Pancreas (tissue), 10 donors: ENCODE measurements at regions not wholly inside any gene's neighbourhood (a gene's known extent, or its start where the extent isn't known, plus 50 kb on each side); places are given as distances from the start of the nearest gene placed in this dataset.
A peak's percentile ranks its signal among the peaks of the same experiment; 100 is the strongest.

ENCODE experiments used
- ATAC-seq, 4 donors: fragments of 200-7000 bp; cut with Tn5 transposase; one replicate each; pipeline versions ENCODE4 v1.8.0 to v1.9.1; 2020; ENCODE audit warnings: mild to moderate bottlenecking in 4 of 4, moderate library complexity in 4 of 4
- DNase-seq, 6 donors: peaks; one replicate each; pipeline ENCODE4 v3.0.0-alpha.2; 2020
- FAIRE-seq: peaks from 2 replicates; lab custom pipeline; 2012; peaks lifted over from hg19 to GRCh38; lab: Jason Lieb, UNC
- H3K27ac ChIP-seq, 4 donors: fragments of 200-600 bp; sonication (generic); 1 replicate in 3 of 4; 2 replicates in 1 of 4; pipeline versions ENCODE4 v1.5.0 to v1.8.0; 2020
- H3K27me3 ChIP-seq, 4 donors: fragments of 200-600 bp; one replicate each; pipeline ENCODE4 v1.8.0; 2021
- H3K36me3 ChIP-seq, 3 donors: fragments of 200-600 bp; sonication (generic) in 1 of 3; one replicate each; pipeline versions ENCODE4 v1.5.0 to v1.8.0; 2020 to 2021
- H3K4me1 ChIP-seq, 3 donors: fragments of 200-600 bp; one replicate each; pipeline ENCODE4 v1.8.0; 2021
- H3K4me3 ChIP-seq, 4 donors: fragments of 200-600 bp; sonication (generic) in 2 of 4; one replicate each; pipeline versions ENCODE4 v1.5.0 to v1.8.0; 2020 to 2021
- H3K9me3 ChIP-seq, 4 donors: fragments of 200-600 bp; one replicate each; pipeline ENCODE4 v1.8.0; 2021
- WGBS, 2 donors: extraction: QIAGEN DNeasy Blood & Tissue Kit; methylation state at CpG; one replicate each; pipeline ENCODE4 v1.1.7; 2013; 5-methylcytosine and 5-hydroxymethylcytosine counted together
- intact Hi-C, 3 donors: fragments of 100-400 bp; cut with DNase I; formaldehyde crosslinking; loops; one replicate each; pipeline versions ENCODE4 v1.11.1 to v1.14.2; 2022
- TF ChIP-seq, protein P1 (sequence below), 4 donors: fragments of 200-600 bp; sonication (generic) in 3 of 4; IDR thresholded peaks; one replicate each; pipeline versions ENCODE4 v1.5.0 to v1.8.0; 2021; ENCODE audit warnings: antibody characterized with exemption in 4 of 4
- donor health status: healthy with polysubstance abuse.
- donor health status: DM: no; HTN: no; CAD: no; lungs with moderate emphysema.
- donor health status: DM: no; HTN: no; CAD: no.
- donor health status: control.
- donor health status: control.
- donor health status: Bipolar disorder and iron deficiency.
- donor health status: DM: yes; HTN: yes; CAD: no.
- donor health status: DM: no; HTN: no; CAD: no.
- donor health status: DM: no; HTN: no; CAD: no.
- donor health status: DM: yes; HTN: yes; CAD: no.

DNA sequence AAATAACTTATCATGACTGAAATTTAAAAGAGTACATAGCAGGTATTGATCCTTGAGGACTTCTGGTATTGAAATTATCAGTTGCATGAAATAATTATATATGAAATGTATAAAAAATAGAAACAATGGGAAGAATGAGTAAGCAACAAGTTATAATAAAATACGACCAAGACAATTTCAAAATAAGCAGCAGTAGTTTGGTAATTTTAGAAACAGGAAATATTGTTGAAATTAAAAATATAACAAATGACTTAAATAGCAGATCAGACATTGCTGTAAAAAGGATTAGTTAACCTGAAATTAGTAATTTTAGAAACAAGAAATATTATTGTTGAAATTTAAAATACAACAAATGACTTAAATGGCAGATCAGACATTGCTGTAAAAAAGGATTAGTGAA is 152.3 kb downstream of the BTC start:
- no peak for FAIRE-seq
- TF ChIP-seq, protein P1, sequence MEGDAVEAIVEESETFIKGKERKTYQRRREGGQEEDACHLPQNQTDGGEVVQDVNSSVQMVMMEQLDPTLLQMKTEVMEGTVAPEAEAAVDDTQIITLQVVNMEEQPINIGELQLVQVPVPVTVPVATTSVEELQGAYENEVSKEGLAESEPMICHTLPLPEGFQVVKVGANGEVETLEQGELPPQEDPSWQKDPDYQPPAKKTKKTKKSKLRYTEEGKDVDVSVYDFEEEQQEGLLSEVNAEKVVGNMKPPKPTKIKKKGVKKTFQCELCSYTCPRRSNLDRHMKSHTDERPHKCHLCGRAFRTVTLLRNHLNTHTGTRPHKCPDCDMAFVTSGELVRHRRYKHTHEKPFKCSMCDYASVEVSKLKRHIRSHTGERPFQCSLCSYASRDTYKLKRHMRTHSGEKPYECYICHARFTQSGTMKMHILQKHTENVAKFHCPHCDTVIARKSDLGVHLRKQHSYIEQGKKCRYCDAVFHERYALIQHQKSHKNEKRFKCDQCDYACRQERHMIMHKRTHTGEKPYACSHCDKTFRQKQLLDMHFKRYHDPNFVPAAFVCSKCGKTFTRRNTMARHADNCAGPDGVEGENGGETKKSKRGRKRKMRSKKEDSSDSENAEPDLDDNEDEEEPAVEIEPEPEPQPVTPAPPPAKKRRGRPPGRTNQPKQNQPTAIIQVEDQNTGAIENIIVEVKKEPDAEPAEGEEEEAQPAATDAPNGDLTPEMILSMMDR (IDR thresholded peaks at IDR 0.05) = no peak

DNA sequence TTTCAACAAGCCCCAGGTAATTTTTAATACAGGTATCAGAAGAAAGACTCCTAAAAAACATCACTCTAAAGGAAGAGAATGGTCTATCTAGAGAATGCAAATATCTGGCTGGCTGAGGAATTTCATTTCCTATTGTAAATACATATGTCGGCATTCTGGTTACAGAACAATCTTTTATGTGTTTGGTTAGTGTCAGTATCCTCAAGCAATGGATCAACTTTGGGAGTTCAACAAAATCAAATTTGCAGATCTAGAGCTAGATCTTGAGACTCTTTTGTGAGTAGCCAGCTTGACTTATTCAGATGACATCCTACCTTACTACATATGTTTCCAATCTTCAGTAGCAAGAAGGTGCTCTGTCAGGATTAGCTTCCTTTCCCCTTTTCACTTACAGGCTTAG is 145.1 kb downstream of the BTC start:
- Histone ChIP-seq H3K36me3 (no peaks in the 10 kb centered on the region), H3K27me3 (no peaks in the 10 kb centered on the region), H3K9me3 (peaks cover 0 to 4% (median 0%) of the 10 kb centered on the region in 4 donors), H3K4me3 (no peak overlapping the region), H3K27ac (no peak overlapping the region), H3K4me1 (no peaks in the 10 kb centered on the region)
- intact Hi-C loops = no loop called here
- TF ChIP-seq, protein P1 (IDR thresholded peaks at IDR 0.05) = no peak
- ATAC-seq (no peak), DNase-seq (no peak), FAIRE-seq (no peak)
- 34 to 38% methylated on average over 1 of the region's 1 CpG for WGBS, 2 donors

More for the DNA sequence above, 152.3 kb downstream of the BTC start:
- Histone ChIP-seq H3K4me1 (no peaks in the 10 kb centered on the region), H3K9me3 (peaks cover 0 to 4% (median 0%) of the 10 kb centered on the region in 4 donors), H3K27me3 (no peaks in the 10 kb centered on the region), H3K36me3 (no peaks in the 10 kb centered on the region), H3K4me3 (no peak overlapping the region), H3K27ac (no peak overlapping the region)
- WGBS, 2 donors = 51 to 73% methylated on average over 1 of the region's 1 CpG
- ATAC-seq (no peak), DNase-seq (no peak)
- intact Hi-C loops = no loop called here

DNA sequence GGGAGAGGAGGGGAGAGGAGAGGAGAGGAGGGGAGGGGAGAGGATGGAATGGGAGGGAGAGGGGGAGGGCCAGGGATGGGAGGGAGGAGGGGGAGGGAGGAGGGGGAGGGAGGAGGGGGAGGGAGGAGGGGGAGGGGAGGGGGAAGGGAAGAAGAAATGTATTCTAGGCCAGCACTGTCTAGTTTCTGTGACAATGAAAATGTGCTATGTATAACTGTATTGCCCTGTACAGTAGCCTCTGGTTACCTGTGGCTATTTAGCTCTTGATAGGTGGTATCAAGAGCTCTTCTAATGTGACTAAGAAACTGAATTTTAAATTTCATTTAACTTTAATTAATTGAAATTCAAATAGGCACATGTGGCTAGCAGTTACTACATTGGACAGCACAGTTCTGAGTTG is 143.1 kb downstream of the BTC start:
- intact Hi-C loops = no loop called here
- Histone ChIP-seq H3K4me1 (no peaks in the 10 kb centered on the region), H3K27me3 (no peaks in the 10 kb centered on the region), H3K36me3 (no peaks in the 10 kb centered on the region), H3K9me3 (no peaks in the 10 kb centered on the region), H3K4me3 (no peak overlapping the region), H3K27ac (no peak overlapping the region)
- DNase-seq (no peak), ATAC-seq (no peak), FAIRE-seq (no peak)
- TF ChIP-seq, protein P1 (IDR thresholded peaks at IDR 0.05) = no peak

DNA sequence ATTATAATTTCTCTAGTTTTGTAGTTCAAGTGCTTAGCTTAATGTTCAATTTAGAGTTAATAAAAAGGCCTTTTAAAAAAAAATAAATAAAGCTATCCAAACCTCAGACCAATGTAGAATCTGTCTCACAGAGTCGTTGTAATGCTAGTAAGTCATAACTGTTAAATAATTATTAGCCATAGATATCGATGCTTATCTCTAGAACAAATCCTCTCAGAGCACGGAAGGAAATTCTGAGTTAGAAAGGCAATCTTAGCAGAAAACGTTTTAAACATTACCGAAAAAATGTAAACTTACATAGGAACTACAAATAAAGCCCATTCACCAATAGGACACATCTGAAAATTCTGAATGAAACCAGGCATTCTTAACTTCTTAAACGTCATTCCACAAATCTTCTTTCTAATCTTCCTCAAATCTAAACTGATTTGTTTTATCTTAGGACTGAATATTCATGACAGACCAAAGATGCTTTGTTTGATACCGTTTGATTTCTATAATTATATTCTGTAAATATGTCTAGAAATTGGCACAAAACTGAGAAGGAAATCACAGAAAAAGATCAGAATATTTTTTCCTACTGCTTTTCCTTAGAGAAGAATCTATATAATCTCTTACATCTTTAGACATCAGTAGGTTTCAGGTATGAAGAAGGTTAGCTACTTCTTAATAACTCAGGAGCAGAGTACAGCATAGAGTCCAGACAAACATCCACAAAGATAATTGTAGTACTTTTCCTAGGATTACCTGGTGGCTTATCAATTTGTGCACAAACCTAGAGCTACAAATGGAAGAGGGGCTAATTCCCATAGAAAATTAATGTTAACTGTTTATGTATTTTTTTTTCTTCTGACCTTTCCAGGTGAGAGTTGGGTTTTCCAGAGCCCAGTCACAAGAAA is 140.7 kb downstream of the BTC start:
- TF ChIP-seq, protein P1 (IDR thresholded peaks at IDR 0.05) = no peak

DNA sequence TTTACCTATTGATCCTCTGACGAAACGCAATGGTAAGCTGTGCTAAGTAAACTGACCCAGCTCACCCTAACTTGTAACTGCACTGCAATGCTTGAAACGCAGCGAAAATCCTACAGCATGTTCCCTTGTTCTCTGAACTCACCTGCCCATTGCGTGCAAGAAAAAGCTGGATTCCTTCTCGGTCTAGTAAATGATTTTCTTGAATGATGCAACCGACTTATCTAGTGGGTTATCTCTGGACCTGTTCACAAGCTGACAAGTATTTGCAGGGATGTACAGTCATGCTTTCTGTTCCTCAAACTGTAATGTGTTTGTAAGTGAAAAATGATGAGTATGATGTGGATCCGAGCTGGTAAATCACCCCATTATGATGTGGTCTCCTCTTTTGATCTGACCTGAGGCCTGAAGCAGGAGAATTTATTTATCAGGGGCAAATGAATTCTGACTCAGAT is 140.1 kb downstream of the BTC start:
- no peak for DNase-seq

More for the DNA sequence above, 140.7 kb downstream of the BTC start:
- FAIRE-seq (no peak), DNase-seq (no peak), ATAC-seq (no peak)
- 15 to 23% methylated on average over 7 of the region's 7 CpGs for WGBS, 2 donors
- Histone ChIP-seq H3K27me3 (no peaks in the 10 kb centered on the region), H3K4me1 (no peaks in the 10 kb centered on the region), H3K4me3 (no peak overlapping the region), H3K27ac (no peak overlapping the region), H3K36me3 (no peaks in the 10 kb centered on the region), H3K9me3 (no peaks in the 10 kb centered on the region)
- intact Hi-C loops = no loop called here

More for the DNA sequence above, 140.1 kb downstream of the BTC start:
- H3K36me3 ChIP-seq = no peaks in the 10 kb centered on the region
- FAIRE-seq (no peak), ATAC-seq (peak in 2 of 4 donors; percentile 13 to 38)
- H3K4me3 ChIP-seq = no peak overlapping the region
- TF ChIP-seq, protein P1 (IDR thresholded peaks at IDR 0.05) = no peak
- H3K27ac ChIP-seq = no peak overlapping the region
- intact Hi-C loops = no loop called here
- no peaks in the 10 kb centered on the region for H3K9me3 ChIP-seq
- H3K27me3 ChIP-seq = no peaks in the 10 kb centered on the region
- no peaks in the 10 kb centered on the region for H3K4me1 ChIP-seq
- 17 to 19% methylated on average over 8 of the region's 8 CpGs for WGBS, 2 donors
